H9 (cell line): ENCODE measurements at regions not wholly inside any gene's neighbourhood (a gene's known extent, or its start where the extent isn't known, plus 50 kb on each side); places are given as distances from the start of the nearest gene placed in this dataset.

Experiments used
- DNase-seq: peaks from one replicate; pipeline ENCODE4 v3.0.0-alpha.2; 2017
- H2AFZ ChIP-seq: one replicate; pipeline ENCODE4 v1.6.1; 2013; ENCODE audit warnings: mild to moderate bottlenecking, low read length, control low read depth, moderate library complexity
- H2AK5ac ChIP-seq: 2 replicates; pipeline ENCODE4 v1.6.1; 2013; ENCODE audit warnings: low read length, control low read depth, mixed read lengths; ENCODE audit not compliant: insufficient read length
- H2BK120ac ChIP-seq: one replicate; pipeline ENCODE4 v1.6.1; 2013; ENCODE audit warnings: low read depth, mild to moderate bottlenecking, low read length, control low read depth, inconsistent platforms; ENCODE audit not compliant: poor library complexity, severe bottlenecking
- H2BK12ac ChIP-seq: 2 replicates; pipeline ENCODE4 v1.6.1; 2013; ENCODE audit warnings: low read length, control low read depth, mixed read lengths, low read depth; ENCODE audit not compliant: insufficient read length
- H2BK15ac ChIP-seq: 2 replicates; pipeline ENCODE4 v1.6.1; 2013; ENCODE audit warnings: low read depth, low read length, control low read depth
- H2BK20ac ChIP-seq: one replicate; pipeline ENCODE4 v1.6.1; 2013; ENCODE audit warnings: low read depth, mild to moderate bottlenecking, low read length, control low read depth, inconsistent platforms; ENCODE audit not compliant: poor library complexity, severe bottlenecking
- H2BK5ac ChIP-seq: 2 replicates; pipeline ENCODE4 v1.6.1; 2013; ENCODE audit warnings: low read length, control low read depth, mixed read lengths; ENCODE audit not compliant: insufficient read length
- H3K14ac ChIP-seq: 2 replicates; pipeline ENCODE4 v1.6.1; 2013; ENCODE audit warnings: low read length, control low read depth; ENCODE audit not compliant: insufficient read depth
- H3K18ac ChIP-seq: 2 replicates; pipeline ENCODE4 v1.6.1; 2013; ENCODE audit warnings: low read depth, mild to moderate bottlenecking, mixed read lengths, low read length, control low read depth; ENCODE audit not compliant: insufficient read length
- H3K23ac ChIP-seq: 2 replicates; pipeline ENCODE4 v1.6.1; 2013; ENCODE audit warnings: low read length, control low read depth, mixed read lengths, low read depth; ENCODE audit not compliant: insufficient read length
- H3K23me2 ChIP-seq: 2 replicates; pipeline ENCODE4 v1.6.1; 2013; ENCODE audit warnings: low read depth, mild to moderate bottlenecking, mixed read lengths, low read length, control low read depth; ENCODE audit not compliant: insufficient read length, poor library complexity, severe bottlenecking
- H3K27ac ChIP-seq: 2 replicates; pipeline ENCODE4 v1.5.1; 2013; ENCODE audit warnings: low read length, control low read depth, mixed read lengths, low read depth; ENCODE audit not compliant: insufficient read length
- H3K27me3 ChIP-seq: 2 replicates; pipeline ENCODE4 v1.6.1; 2013; ENCODE audit warnings: low read length, control low read depth, inconsistent platforms; ENCODE audit not compliant: insufficient read depth
- H3K4ac ChIP-seq: 2 replicates; pipeline ENCODE4 v1.6.1; 2013; ENCODE audit warnings: low read depth, mild to moderate bottlenecking, control low read depth, inconsistent platforms, low read length, moderate library complexity
- H3K4me1 ChIP-seq: 2 replicates; pipeline ENCODE4 v1.6.1; 2013; ENCODE audit warnings: low read length, control low read depth, inconsistent platforms; ENCODE audit not compliant: insufficient read depth
- H3K4me2 ChIP-seq: 2 replicates; pipeline ENCODE4 v1.6.1; 2013; ENCODE audit warnings: low read length, control low read depth, mixed read lengths; ENCODE audit not compliant: insufficient read length, insufficient read depth
- H3K56ac ChIP-seq: 2 replicates; pipeline ENCODE4 v1.6.1; 2013; ENCODE audit warnings: low read depth, mild to moderate bottlenecking, mixed read lengths, low read length, control low read depth; ENCODE audit not compliant: insufficient read length
- H3K79me1 ChIP-seq: 2 replicates; pipeline ENCODE4 v1.6.1; 2013; ENCODE audit warnings: low read depth, mild to moderate bottlenecking, moderate library complexity, low read length, control low read depth, inconsistent platforms; ENCODE audit not compliant: insufficient read depth, poor library complexity, severe bottlenecking
- H3K79me2 ChIP-seq: 2 replicates; pipeline ENCODE4 v1.6.1; 2013; ENCODE audit warnings: low read length, control low read depth, inconsistent platforms; ENCODE audit not compliant: insufficient read depth
- H3K9ac ChIP-seq: 2 replicates; pipeline ENCODE4 v1.6.1; 2013; ENCODE audit warnings: low read length, control low read depth, mixed read lengths; ENCODE audit not compliant: insufficient read length; ENCODE audit errors: extremely low read depth
- H3K9me3 ChIP-seq: one replicate; pipeline ENCODE4 v1.6.1; 2013; ENCODE audit warnings: low read depth, low read length, inconsistent platforms; ENCODE audit not compliant: control insufficient read depth
- H3T11ph ChIP-seq: one replicate; pipeline ENCODE4 v1.6.1; 2013; ENCODE audit warnings: mild to moderate bottlenecking, low read length, control low read depth, inconsistent platforms
- H4K20me1 ChIP-seq: one replicate; pipeline ENCODE4 v1.6.1; 2013; ENCODE audit not compliant: control insufficient read depth, insufficient read length, insufficient read depth
- H4K5ac ChIP-seq: 2 replicates; pipeline ENCODE4 v1.6.1; 2013; ENCODE audit warnings: low read depth, mild to moderate bottlenecking, mixed read lengths, low read length, control low read depth; ENCODE audit not compliant: insufficient read length
- H4K8ac ChIP-seq: replicated peaks from 2 replicates; pipeline ENCODE4 v1.6.1; 2013; ENCODE audit warnings: low read length, control low read depth, mixed read lengths, low read depth; ENCODE audit not compliant: insufficient read length
- H4K91ac ChIP-seq: 2 replicates; pipeline ENCODE4 v1.6.1; 2013; ENCODE audit warnings: low read depth, mild to moderate bottlenecking, moderate library complexity, mixed read lengths, low read length, control low read depth; ENCODE audit not compliant: insufficient read length
- H3K27ac Mint-ChIP-seq, 3 experiments: 2 replicates in 2 of 3; 3 replicates in 1 of 3; pipeline ENCODE4 v1.8.0; 2020 to 2021; ENCODE audit warnings: mixed read lengths in 3 of 3, mild to moderate bottlenecking in 1 of 3, moderate library complexity in 1 of 3
- H3K27me3 Mint-ChIP-seq: 2 replicates; pipeline ENCODE4 v1.8.0; 2021; ENCODE audit warnings: low read depth, mild to moderate bottlenecking, moderate library complexity, mixed read lengths
- H3K36me3 Mint-ChIP-seq, 3 experiments: 2 replicates in 2 of 3; 3 replicates in 1 of 3; pipeline ENCODE4 v1.8.0; 2020 to 2021; ENCODE audit warnings: low read depth in 3 of 3, mixed read lengths in 3 of 3; ENCODE audit not compliant: insufficient read depth in 1 of 3
- H3K4me1 Mint-ChIP-seq, 2 experiments: 2 replicates each; pipeline ENCODE4 v1.8.0; 2020; ENCODE audit warnings: mixed read lengths in 2 of 2
- H3K4me3 Mint-ChIP-seq, 2 experiments: 2 replicates in 1 of 2; 3 replicates in 1 of 2; pipeline ENCODE4 v1.8.0; 2020 to 2021; ENCODE audit warnings: mild to moderate bottlenecking in 2 of 2, mixed read lengths in 2 of 2, moderate library complexity in 1 of 2
- H3K9me3 Mint-ChIP-seq, 2 experiments: 2 replicates in 1 of 2; 3 replicates in 1 of 2; pipeline ENCODE4 v1.8.0; 2020; ENCODE audit warnings: mild to moderate bottlenecking in 2 of 2, mixed read lengths in 2 of 2, moderate library complexity in 1 of 2
- CTCF ChIP-seq: fragments of 200-600 bp; sonication (generic); conservative IDR thresholded peaks from 3 replicates; pipeline ENCODE4 v1.8.0; 2021; ENCODE audit warnings: antibody characterized with exemption, mild to moderate bottlenecking
- WGBS: extraction: QIAGEN DNeasy Blood & Tissue Kit; methylation state at CpG from one replicate; pipeline ENCODE4 v1.1.7; 2013; ENCODE audit warnings: missing lambda C conversion rate, low lambda C conversion rate, mixed read lengths; ENCODE audit not compliant: insufficient read length; ENCODE audit errors: extremely low coverage; 5-methylcytosine and 5-hydroxymethylcytosine counted together

GRCh38 chr11:115716080-115716479 is 211.9 kb upstream of the CADM1 start:
- Mint-ChIP-seq H3K27me3 (peaks cover 43% of the 10 kb centered on the region), H3K36me3 (no peaks in the 10 kb centered on the region), H3K4me1 (peaks cover 7 to 18% of the 10 kb centered on the region in 2 experiments), H3K4me3 (no peak overlapping the region), H3K27ac (no peak overlapping the region), H3K9me3 (no peaks in the 10 kb centered on the region)
- Histone ChIP-seq H3K27ac (no peak overlapping the region), H3K23ac (no peak overlapping the region), H2BK20ac (no peak overlapping the region), H3T11ph (no peak overlapping the region), H3K9ac (no peak overlapping the region), H4K91ac (no peak overlapping the region), H3K18ac (no peak overlapping the region), H3K4ac (no peak overlapping the region), H3K27me3 (no peaks in the 10 kb centered on the region), H3K9me3 (no peaks in the 10 kb centered on the region), H3K23me2 (no peaks in the 10 kb centered on the region), H3K56ac (no peak overlapping the region), H3K4me2 (no peak overlapping the region), H2AFZ (no peak overlapping the region), H2BK5ac (no peak overlapping the region), H3K79me1 (no peaks in the 10 kb centered on the region), H2AK5ac (no peak overlapping the region), H3K79me2 (no peaks in the 10 kb centered on the region), H2BK15ac (no peak overlapping the region), H4K20me1 (no peaks in the 10 kb centered on the region), H2BK12ac (no peak overlapping the region), H3K14ac (no peak overlapping the region; the same call in 1 of the 2 replicates), H2BK120ac (no peak overlapping the region), H3K4me1 (no peaks in the 10 kb centered on the region), H4K8ac (no peak overlapping the region), H4K5ac (no peak overlapping the region)
- WGBS, result no CpG with 5 or more reads among the region's 7 CpGs
- no peak for DNase-seq
- TF ChIP-seq CTCF, result no peak
